ENCODE measurements at regions not wholly inside any gene's neighbourhood (a gene's known extent, or its start where the extent isn't known, plus 50 kb on each side); places are given as distances from the start of the nearest gene placed in this dataset.

GRCh38 chr5:2586016-2586715, 165.3 kb downstream of the IRX2 start:
- H3K36me3 ChIP-seq (ENCODE audit: control insufficient read depth, insufficient read depth, low read length) = no peaks in the 10 kb centered on the region
- no peak overlapping the region for H3K4me3 ChIP-seq (ENCODE audit: low read depth, low read length)
- H3K4me1 ChIP-seq (ENCODE audit: control insufficient read depth, insufficient read depth, low read length) = no peaks in the 10 kb centered on the region
- no peak overlapping the region for H3K9ac ChIP-seq (ENCODE audit: low read depth, low read length)
- no peaks in the 10 kb centered on the region for H3K27me3 ChIP-seq (ENCODE audit: control insufficient read depth, insufficient read depth, low read length)
- no peak overlapping the region for H3K27ac ChIP-seq (ENCODE audit: low read depth, low read length)
- H3K9me3 ChIP-seq (ENCODE audit: control insufficient read depth, insufficient read depth, low read length) = no peaks in the 10 kb centered on the region; the same call in 1 of the 2 replicates

GRCh38 chr5:2584579-2585269, 166.8 kb downstream of the IRX2 start:
- H3K36me3 ChIP-seq (ENCODE audit: control insufficient read depth, insufficient read depth, low read length) = no peaks in the 10 kb centered on the region
- H3K27ac ChIP-seq (ENCODE audit: low read depth, low read length) = no peak overlapping the region
- no peak overlapping the region for H3K4me3 ChIP-seq (ENCODE audit: low read depth, low read length)
- H3K9me3 ChIP-seq (ENCODE audit: control insufficient read depth, insufficient read depth, low read length) = no peaks in the 10 kb centered on the region; the same call in 1 of the 2 replicates
- no peaks in the 10 kb centered on the region for H3K4me1 ChIP-seq (ENCODE audit: control insufficient read depth, insufficient read depth, low read length)
- no peak overlapping the region for H3K9ac ChIP-seq (ENCODE audit: low read depth, low read length)
- no peaks in the 10 kb centered on the region for H3K27me3 ChIP-seq (ENCODE audit: control insufficient read depth, insufficient read depth, low read length)

GRCh38 chr5:2582507-2582906, 169.0 kb downstream of the IRX2 start:
- Histone ChIP-seq H3K27me3 (ENCODE audit: control insufficient read depth, insufficient read depth, low read length) (no peaks in the 10 kb centered on the region), H3K27ac (ENCODE audit: low read depth, low read length) (no peak overlapping the region), H3K4me3 (ENCODE audit: low read depth, low read length) (no peak overlapping the region), H3K4me1 (ENCODE audit: control insufficient read depth, insufficient read depth, low read length) (no peaks in the 10 kb centered on the region), H3K9ac (ENCODE audit: low read depth, low read length) (no peak overlapping the region), H3K36me3 (ENCODE audit: control insufficient read depth, insufficient read depth, low read length) (no peaks in the 10 kb centered on the region), H3K9me3 (ENCODE audit: control insufficient read depth, insufficient read depth, low read length) (no peaks in the 10 kb centered on the region; the same call in 1 of the 2 replicates)

GRCh38 chr5:2582106-2582505, 169.4 kb downstream of the IRX2 start:
- no peak overlapping the region for H3K4me3 ChIP-seq (ENCODE audit: low read depth, low read length)
- no peaks in the 10 kb centered on the region; the same call in 1 of the 2 replicates for H3K9me3 ChIP-seq (ENCODE audit: control insufficient read depth, insufficient read depth, low read length)
- H3K27me3 ChIP-seq (ENCODE audit: control insufficient read depth, insufficient read depth, low read length) = no peaks in the 10 kb centered on the region
- H3K4me1 ChIP-seq (ENCODE audit: control insufficient read depth, insufficient read depth, low read length) = no peaks in the 10 kb centered on the region
- H3K36me3 ChIP-seq (ENCODE audit: control insufficient read depth, insufficient read depth, low read length) = no peaks in the 10 kb centered on the region
- H3K27ac ChIP-seq (ENCODE audit: low read depth, low read length) = no peak overlapping the region
- no peak overlapping the region for H3K9ac ChIP-seq (ENCODE audit: low read depth, low read length)

GRCh38 chr5:2581418-2581817, 170.1 kb downstream of the IRX2 start:
- H3K4me1 ChIP-seq (ENCODE audit: control insufficient read depth, insufficient read depth, low read length) = no peaks in the 10 kb centered on the region
- no peaks in the 10 kb centered on the region for H3K36me3 ChIP-seq (ENCODE audit: control insufficient read depth, insufficient read depth, low read length)

GRCh38 chr5:2579126-2579525, 172.4 kb downstream of the IRX2 start:
- no peaks in the 10 kb centered on the region for H3K27me3 ChIP-seq (ENCODE audit: control insufficient read depth, insufficient read depth, low read length)
- H3K9ac ChIP-seq (ENCODE audit: low read depth, low read length) = no peak overlapping the region
- H3K4me1 ChIP-seq (ENCODE audit: control insufficient read depth, insufficient read depth, low read length) = peaks cover 8% of the 10 kb centered on the region
- H3K9me3 ChIP-seq (ENCODE audit: control insufficient read depth, insufficient read depth, low read length) = no peaks in the 10 kb centered on the region
- no peak overlapping the region for H3K4me3 ChIP-seq (ENCODE audit: low read depth, low read length)
- H3K27ac ChIP-seq (ENCODE audit: low read depth, low read length) = no peak overlapping the region
- no peaks in the 10 kb centered on the region for H3K36me3 ChIP-seq (ENCODE audit: control insufficient read depth, insufficient read depth, low read length)

More at GRCh38 chr5:2581418-2581817, 170.1 kb downstream of the IRX2 start:
- Histone ChIP-seq H3K27me3 (ENCODE audit: control insufficient read depth, insufficient read depth, low read length) (no peaks in the 10 kb centered on the region), H3K9me3 (ENCODE audit: control insufficient read depth, insufficient read depth, low read length) (no peaks in the 10 kb centered on the region; the same call in 1 of the 2 replicates), H3K4me3 (ENCODE audit: low read depth, low read length) (no peak overlapping the region), H3K27ac (ENCODE audit: low read depth, low read length) (no peak overlapping the region), H3K9ac (ENCODE audit: low read depth, low read length) (no peak overlapping the region)

GRCh38 chr5:2577312-2578036, 174.0 kb downstream of the IRX2 start:
- H3K27ac ChIP-seq (ENCODE audit: low read depth, low read length) = no peak overlapping the region
- peaks cover 8% of the 10 kb centered on the region for H3K4me1 ChIP-seq (ENCODE audit: control insufficient read depth, insufficient read depth, low read length)
- H3K9ac ChIP-seq (ENCODE audit: low read depth, low read length) = no peak overlapping the region
- no peaks in the 10 kb centered on the region for H3K36me3 ChIP-seq (ENCODE audit: control insufficient read depth, insufficient read depth, low read length)
- no peaks in the 10 kb centered on the region for H3K9me3 ChIP-seq (ENCODE audit: control insufficient read depth, insufficient read depth, low read length)
- no peak overlapping the region for H3K4me3 ChIP-seq (ENCODE audit: low read depth, low read length)
- H3K27me3 ChIP-seq (ENCODE audit: control insufficient read depth, insufficient read depth, low read length) = no peaks in the 10 kb centered on the region

- H3K4me1 ChIP-seq (ENCODE audit: control insufficient read depth, insufficient read depth, low read length) = peaks cover 8% of the 10 kb centered on the region
- H3K27me3 ChIP-seq (ENCODE audit: control insufficient read depth, insufficient read depth, low read length) = no peaks in the 10 kb centered on the region
- no peak overlapping the region for H3K9ac ChIP-seq (ENCODE audit: low read depth, low read length)
- H3K4me3 ChIP-seq (ENCODE audit: low read depth, low read length) = no peak overlapping the region
- H3K27ac ChIP-seq (ENCODE audit: low read depth, low read length) = no peak overlapping the region
- no peaks in the 10 kb centered on the region for H3K36me3 ChIP-seq (ENCODE audit: control insufficient read depth, insufficient read depth, low read length)
- no peaks in the 10 kb centered on the region for H3K9me3 ChIP-seq (ENCODE audit: control insufficient read depth, insufficient read depth, low read length)
Observed at GRCh38 chr5:2576823-2577222, 174.7 kb downstream of the IRX2 start.

GRCh38 chr5:2575871-2576270, 175.6 kb downstream of the IRX2 start:
- H3K9ac ChIP-seq (ENCODE audit: low read depth, low read length) = no peak overlapping the region
- no peak overlapping the region for H3K4me3 ChIP-seq (ENCODE audit: low read depth, low read length)
- H3K36me3 ChIP-seq (ENCODE audit: control insufficient read depth, insufficient read depth, low read length) = no peaks in the 10 kb centered on the region
- no peaks in the 10 kb centered on the region for H3K9me3 ChIP-seq (ENCODE audit: control insufficient read depth, insufficient read depth, low read length)
- H3K27ac ChIP-seq (ENCODE audit: low read depth, low read length) = no peak overlapping the region
- no peaks in the 10 kb centered on the region for H3K27me3 ChIP-seq (ENCODE audit: control insufficient read depth, insufficient read depth, low read length)
- peaks cover 12% of the 10 kb centered on the region for H3K4me1 ChIP-seq (ENCODE audit: control insufficient read depth, insufficient read depth, low read length)

- no peak overlapping the region for H3K4me3 ChIP-seq (ENCODE audit: low read depth, low read length)
- no peaks in the 10 kb centered on the region for H3K36me3 ChIP-seq (ENCODE audit: control insufficient read depth, insufficient read depth, low read length)
- H3K27ac ChIP-seq (ENCODE audit: low read depth, low read length) = no peak overlapping the region
- H3K9ac ChIP-seq (ENCODE audit: low read depth, low read length) = no peak overlapping the region
- H3K9me3 ChIP-seq (ENCODE audit: control insufficient read depth, insufficient read depth, low read length) = no peaks in the 10 kb centered on the region
- no peaks in the 10 kb centered on the region for H3K27me3 ChIP-seq (ENCODE audit: control insufficient read depth, insufficient read depth, low read length)
- peaks cover 16% of the 10 kb centered on the region for H3K4me1 ChIP-seq (ENCODE audit: control insufficient read depth, insufficient read depth, low read length)
Observed at GRCh38 chr5:2575292-2575691, 176.2 kb downstream of the IRX2 start.

GRCh38 chr5:2574155-2574554, 177.3 kb downstream of the IRX2 start:
- no peak overlapping the region for H3K4me3 ChIP-seq (ENCODE audit: low read depth, low read length)
- no peaks in the 10 kb centered on the region for H3K36me3 ChIP-seq (ENCODE audit: control insufficient read depth, insufficient read depth, low read length)
- H3K9me3 ChIP-seq (ENCODE audit: control insufficient read depth, insufficient read depth, low read length) = no peaks in the 10 kb centered on the region

More at GRCh38 chr5:2574155-2574554, 177.3 kb downstream of the IRX2 start:
- H3K9ac ChIP-seq (ENCODE audit: low read depth, low read length) = no peak overlapping the region
- H3K27me3 ChIP-seq (ENCODE audit: control insufficient read depth, insufficient read depth, low read length) = no peaks in the 10 kb centered on the region
- peaks cover 16% of the 10 kb centered on the region for H3K4me1 ChIP-seq (ENCODE audit: control insufficient read depth, insufficient read depth, low read length)
- no peak overlapping the region for H3K27ac ChIP-seq (ENCODE audit: low read depth, low read length)
